ENCODE measurements at regions not wholly inside any gene's neighbourhood (a gene's known extent, or its start where the extent isn't known, plus 50 kb on each side); places are given as distances from the start of the nearest gene placed in this dataset.
A peak's percentile ranks its signal among the peaks of the same experiment; 100 is the strongest.
"Not testable (repeated sequence)": the region's sequence is repeated elsewhere in the genome, so short reads cannot be mapped to it uniquely, and the experiment has no call there.

DNA sequence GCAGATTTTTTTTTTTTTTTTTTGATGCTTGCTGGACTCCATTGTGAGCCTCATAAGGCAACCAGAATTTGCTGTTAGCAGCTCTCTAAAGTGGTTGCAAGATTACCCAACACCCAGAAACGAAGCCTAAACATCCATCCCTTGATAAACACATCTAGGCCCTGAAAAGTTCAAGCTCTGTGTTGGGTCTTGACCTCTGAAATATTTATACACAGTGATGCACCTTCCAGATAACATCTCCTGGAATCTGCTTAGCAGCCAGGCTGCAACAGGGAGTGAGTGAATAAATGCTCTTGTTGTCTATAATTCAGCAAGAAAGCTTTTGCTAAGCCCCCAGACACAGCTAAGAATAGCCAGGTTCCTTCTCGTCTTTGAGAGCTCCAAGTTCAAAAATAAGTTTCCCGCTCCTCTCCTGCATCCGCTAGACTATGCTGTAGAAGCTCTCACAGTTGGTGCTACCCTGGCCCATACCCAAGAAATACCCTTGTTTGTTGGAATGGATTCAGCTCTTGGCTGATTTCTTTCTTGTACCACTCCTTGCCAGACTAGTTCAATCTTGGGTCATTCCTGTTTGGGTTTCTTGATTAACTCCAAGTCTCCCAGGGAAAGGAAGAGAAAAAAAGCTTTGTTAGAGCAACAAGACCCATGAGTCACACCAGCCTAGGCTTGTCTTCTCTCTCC, 610.6 kb upstream of the TBX3 start:
- DNase-seq (ENCODE audit: low spot score) (no peak), ATAC-seq (ENCODE audit: low FRiP score) (peak; percentile 32)
- TF ChIP-seq, protein P1, sequence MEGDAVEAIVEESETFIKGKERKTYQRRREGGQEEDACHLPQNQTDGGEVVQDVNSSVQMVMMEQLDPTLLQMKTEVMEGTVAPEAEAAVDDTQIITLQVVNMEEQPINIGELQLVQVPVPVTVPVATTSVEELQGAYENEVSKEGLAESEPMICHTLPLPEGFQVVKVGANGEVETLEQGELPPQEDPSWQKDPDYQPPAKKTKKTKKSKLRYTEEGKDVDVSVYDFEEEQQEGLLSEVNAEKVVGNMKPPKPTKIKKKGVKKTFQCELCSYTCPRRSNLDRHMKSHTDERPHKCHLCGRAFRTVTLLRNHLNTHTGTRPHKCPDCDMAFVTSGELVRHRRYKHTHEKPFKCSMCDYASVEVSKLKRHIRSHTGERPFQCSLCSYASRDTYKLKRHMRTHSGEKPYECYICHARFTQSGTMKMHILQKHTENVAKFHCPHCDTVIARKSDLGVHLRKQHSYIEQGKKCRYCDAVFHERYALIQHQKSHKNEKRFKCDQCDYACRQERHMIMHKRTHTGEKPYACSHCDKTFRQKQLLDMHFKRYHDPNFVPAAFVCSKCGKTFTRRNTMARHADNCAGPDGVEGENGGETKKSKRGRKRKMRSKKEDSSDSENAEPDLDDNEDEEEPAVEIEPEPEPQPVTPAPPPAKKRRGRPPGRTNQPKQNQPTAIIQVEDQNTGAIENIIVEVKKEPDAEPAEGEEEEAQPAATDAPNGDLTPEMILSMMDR (IDR thresholded peaks at IDR 0.05) = no peak

DNA sequence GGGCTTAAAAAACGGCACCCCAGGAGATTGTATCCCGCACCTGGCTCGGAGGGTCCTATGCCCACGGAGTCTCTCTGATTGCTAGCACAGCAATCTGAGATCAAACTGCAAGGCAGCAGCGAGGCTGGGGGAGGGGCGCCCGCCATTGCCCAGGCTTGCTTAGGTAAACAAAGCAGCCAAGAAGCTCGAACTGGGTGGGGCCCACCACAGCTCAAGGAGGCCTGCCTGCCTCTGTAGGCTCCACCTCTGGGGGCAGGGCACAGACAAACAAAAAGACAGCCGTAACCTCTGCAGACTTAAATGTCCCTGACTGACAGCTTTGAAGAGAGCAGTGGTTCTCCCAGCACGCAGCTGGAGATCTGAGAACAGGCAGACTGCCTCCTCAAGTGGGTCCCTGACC, 601.5 kb upstream of the TBX3 start:
- not testable (repeated sequence) for DNase-seq (ENCODE audit: low spot score); ATAC-seq (ENCODE audit: low FRiP score)

DNA sequence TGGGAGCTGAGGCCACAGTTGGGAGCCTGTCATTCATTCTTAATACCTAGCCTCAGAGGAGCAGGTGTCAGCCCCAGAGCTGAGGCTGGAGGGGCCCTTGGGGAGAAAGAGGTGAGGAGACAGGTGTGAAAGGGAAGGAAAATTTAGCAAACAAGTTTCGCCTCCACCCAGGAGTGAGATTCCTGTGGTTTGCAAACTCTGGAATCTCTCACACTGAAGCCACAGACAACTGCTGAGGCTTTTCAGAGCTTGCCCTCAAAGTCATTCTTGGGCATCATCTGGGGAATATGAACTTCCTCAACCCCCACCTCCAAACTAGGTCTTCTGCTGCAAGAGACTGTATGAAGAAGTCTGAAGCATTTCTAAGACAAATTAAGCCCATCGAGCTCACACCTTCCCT, 589.5 kb upstream of the TBX3 start:
- DNase-seq (ENCODE audit: low spot score) (no peak), ATAC-seq (ENCODE audit: low FRiP score) (no peak)
- TF ChIP-seq, protein P1 (IDR thresholded peaks at IDR 0.05) = no peak

DNA sequence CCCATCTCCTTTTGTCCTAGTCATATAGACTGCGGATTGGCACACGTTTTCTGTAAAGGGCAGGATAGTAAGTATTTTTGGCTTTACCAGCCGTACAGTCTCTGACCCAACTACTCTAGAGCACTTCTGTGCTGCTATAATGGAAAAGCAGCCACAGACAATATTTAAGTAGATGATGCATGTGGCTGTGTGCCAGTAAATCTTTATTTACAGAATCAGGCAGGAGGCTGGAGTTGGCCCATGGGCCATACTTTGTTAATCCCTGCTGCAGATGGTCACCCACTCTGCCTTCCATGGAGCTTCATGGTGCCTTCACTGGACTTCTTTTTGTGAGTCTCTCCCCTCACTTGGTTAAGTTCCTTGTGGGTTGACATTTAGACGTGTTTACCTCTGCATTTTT, 584.5 kb upstream of the TBX3 start:
- no peak for ATAC-seq (ENCODE audit: low FRiP score)
- TF ChIP-seq, protein P1 (IDR thresholded peaks at IDR 0.05) = no peak
- no peak for DNase-seq (ENCODE audit: low spot score)

DNA sequence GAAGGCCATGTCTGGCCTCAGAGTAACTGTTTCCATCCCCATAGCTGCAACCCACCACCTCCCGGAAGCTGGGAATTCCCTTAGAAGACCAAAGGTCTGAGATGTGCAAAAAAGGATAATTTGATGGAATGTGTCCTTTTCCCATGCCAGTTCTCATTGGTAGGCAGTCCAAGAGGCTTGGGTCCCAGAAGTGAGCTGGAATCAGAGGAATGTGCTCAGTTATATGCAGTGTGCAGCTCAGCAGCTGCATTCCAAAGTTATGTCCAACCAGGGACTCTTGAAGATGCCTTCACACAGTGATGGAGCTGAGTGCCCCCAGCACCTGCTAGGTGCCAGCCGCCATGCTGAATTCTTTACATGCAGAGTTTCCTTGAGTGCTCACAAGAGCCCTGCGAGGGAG, 583.9 kb upstream of the TBX3 start:
- no peak for ATAC-seq (ENCODE audit: low FRiP score)

DNA sequence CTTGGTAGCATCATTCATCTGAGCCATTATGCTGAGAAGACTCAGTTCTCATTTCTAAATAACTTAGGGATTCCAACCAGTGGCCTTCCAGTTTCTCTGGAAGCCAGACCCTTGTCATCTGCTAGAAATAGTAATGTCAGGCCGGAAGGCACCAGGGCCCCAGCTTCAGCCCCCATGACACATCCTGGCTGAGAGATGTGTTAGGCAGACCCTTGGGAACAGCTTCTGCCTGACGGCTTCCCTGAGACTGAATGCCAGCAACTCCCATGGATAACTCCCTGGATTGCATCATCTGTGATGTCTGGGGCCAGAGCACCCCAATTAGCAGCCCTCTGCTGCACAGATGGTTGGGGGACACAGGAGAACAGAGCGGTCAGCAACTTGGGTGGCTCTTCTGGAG, 583.5 kb upstream of the TBX3 start:
- TF ChIP-seq, protein P1 (IDR thresholded peaks at IDR 0.05) = no peak
- no peak for DNase-seq (ENCODE audit: low spot score)
- no peak for ATAC-seq (ENCODE audit: low FRiP score)

More for the DNA sequence above, 583.9 kb upstream of the TBX3 start:
- TF ChIP-seq, protein P1 (IDR thresholded peaks at IDR 0.05) = no peak
- DNase-seq (ENCODE audit: low spot score) = no peak

DNA sequence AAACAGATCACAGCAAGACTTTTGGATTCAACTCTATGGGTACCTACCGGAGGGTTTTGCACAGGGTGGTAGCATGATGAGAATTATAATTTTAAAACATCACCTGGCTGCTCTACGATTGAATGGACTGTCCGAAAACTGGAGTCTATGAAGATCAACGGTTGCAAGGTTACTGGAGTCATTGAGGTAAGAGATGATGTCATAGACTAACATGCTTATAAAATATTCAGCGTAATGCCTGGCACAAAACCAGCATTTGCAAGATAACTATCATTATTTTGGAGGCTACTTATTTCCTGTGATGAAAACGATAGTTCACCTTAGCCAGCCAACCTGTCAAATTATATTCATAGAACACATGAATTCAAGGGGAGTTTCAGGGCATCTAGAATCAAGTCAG, 580.6 kb upstream of the TBX3 start:
- no peak for DNase-seq (ENCODE audit: low spot score)
- ATAC-seq (ENCODE audit: low FRiP score) = no peak
- TF ChIP-seq, protein P1 (IDR thresholded peaks at IDR 0.05) = no peak

All from omental fat pad (tissue), 3 donors.